GM12878 (cell line): ENCODE measurements at regions not wholly inside any gene's neighbourhood (a gene's known extent, or its start where the extent isn't known, plus 50 kb on each side); places are given as distances from the start of the nearest gene placed in this dataset.

ENCODE experiments used
- ATAC-seq: fragments of 200-7000 bp; cut with Tn5 transposase; 3 replicates; pipeline ENCODE4 v1.9.1; 2020; ENCODE audit warnings: mild to moderate bottlenecking, moderate library complexity
- BruUV-seq: library from RNA; stranded (reverse); fragments of 400-500 nt; replicated peaks from 2 replicates; lab custom pipeline; 2021; lab: Mats Ljungman, UMichigan
- CTCF ChIA-PET: fragments of 300-600 bp; sonication (Branson Sonifier 250); formaldehyde crosslinking; extraction: SDS; loops from one replicate; lab custom pipeline; 2021; ENCODE audit warnings: inconsistent platforms; lab: Yijun Ruan, JAX
- POLR2A ChIA-PET: fragments of 350-600 bp; formaldehyde crosslinking; extraction: SDS; loops from one replicate; lab custom pipeline; 2021; ENCODE audit warnings: inconsistent platforms; lab: Charles Lee
- RAD21 ChIA-PET: fragments of 300-600 bp; sonication (Branson Sonifier 250); formaldehyde crosslinking; loops from one replicate; lab custom pipeline; 2023; ENCODE audit warnings: antibody characterized with exemption; ENCODE audit not compliant: unreplicated experiment; lab: Charles Lee
- SMC1A ChIA-PET: fragments of 300-600 bp; sonication (Branson Sonifier 250); formaldehyde crosslinking; loops from one replicate; lab custom pipeline; 2023; ENCODE audit not compliant: unreplicated experiment, uncharacterized antibody; lab: Charles Lee
- DNase-seq: peaks from one replicate; pipeline ENCODE4 v3.0.0-alpha.2; 2011; ENCODE audit warnings: low read depth, low spot score
- FAIRE-seq: peaks from 3 replicates; lab custom pipeline; 2011; peaks lifted over from hg19 to GRCh38; lab: Jason Lieb, UNC
- H2AFZ ChIP-seq: 2 replicates; pipeline ENCODE4 v1.6.0; 2011; ENCODE audit warnings: low read depth, low read length, control low read depth; ENCODE audit not compliant: control insufficient read depth
- H3K27ac ChIP-seq: 2 replicates; pipeline ENCODE4 v1.5.1; 2011; ENCODE audit warnings: control low read depth; ENCODE audit not compliant: control insufficient read depth, insufficient read depth
- H3K27me3 ChIP-seq, 2 experiments: replicated peaks in 1 of 2; 2 replicates each; pipeline versions ENCODE4 v1.6.0 to v1.6.1; 2011; ENCODE audit warnings: low read length in 1 of 2; ENCODE audit not compliant: control insufficient read depth in 2 of 2, insufficient read depth in 2 of 2
- H3K36me3 ChIP-seq, 2 experiments: 2 replicates each; pipeline ENCODE4 v1.5.1; 2011; ENCODE audit warnings: low read length in 1 of 2; ENCODE audit not compliant: control insufficient read depth in 2 of 2, insufficient read depth in 2 of 2
- H3K4me1 ChIP-seq: 2 replicates; pipeline ENCODE4 v1.6.1; 2011; ENCODE audit warnings: mild to moderate bottlenecking, low read length, moderate library complexity, mixed read lengths; ENCODE audit not compliant: control insufficient read depth, insufficient read depth
- H3K4me2 ChIP-seq: 2 replicates; pipeline ENCODE4 v1.6.0; 2011; ENCODE audit warnings: control low read depth; ENCODE audit not compliant: control insufficient read depth, insufficient read depth
- H3K4me3 ChIP-seq: fragments of 200-600 bp; sonication (generic); 2 replicates; pipeline ENCODE4 v1.5.1; 2016
- H3K79me2 ChIP-seq: 2 replicates; pipeline ENCODE4 v1.6.0; 2011; ENCODE audit warnings: low read length; ENCODE audit not compliant: control insufficient read depth, insufficient read depth
- H3K9ac ChIP-seq: 2 replicates; pipeline ENCODE4 v1.8.0; 2011; ENCODE audit warnings: low read length, control low read depth, mixed read lengths; ENCODE audit not compliant: control insufficient read depth, insufficient read depth
- H3K9me3 ChIP-seq: replicated peaks from 3 replicates; pipeline ENCODE4 v1.5.1; 2011; ENCODE audit warnings: mild to moderate bottlenecking, low read length; ENCODE audit not compliant: control insufficient read depth, insufficient read depth
- H4K20me1 ChIP-seq: 2 replicates; pipeline ENCODE4 v1.6.0; 2011; ENCODE audit not compliant: control insufficient read depth, insufficient read depth
- STAT1 ChIP-seq: fragments of 450-650 bp; conservative IDR thresholded peaks from 2 replicates; pipeline ENCODE4 v1.6.1; 2014; ENCODE audit warnings: antibody characterized with exemption, mild to moderate bottlenecking
- YY1 ChIP-seq: IDR thresholded peaks from 2 replicates; pipeline ENCODE4 v1.6.1; 2011; ENCODE audit warnings: low read depth, mild to moderate bottlenecking, low read length
- WGBS: methylation state at CpG from one replicate; pipeline ENCODE4 v1.1.6; 2016; ENCODE audit warnings: low lambda C conversion rate; ENCODE audit not compliant: insufficient replicate concordance, insufficient coverage; ENCODE audit errors: missing lambda C conversion rate; 5-methylcytosine and 5-hydroxymethylcytosine counted together
- in situ Hi-C: fragments of 300-500 bp; cut with MboI; formaldehyde crosslinking; loops from 9 replicates; pipeline ENCODE4 v1.14.3; 2018; ENCODE audit warnings: mixed read lengths
- intact Hi-C: fragments of 100-400 bp; cut with micrococcal nuclease; formaldehyde crosslinking; loops from one replicate; pipeline ENCODE4 v1.14.2; 2022; ENCODE audit not compliant: unreplicated experiment
- TF ChIP-seq, protein P1 (sequence below), 3 experiments: IDR thresholded peaks in 2 of 3; conservative IDR thresholded peaks in 1 of 3; 2 replicates each; pipeline ENCODE4 v1.5.1; 2011; ENCODE audit warnings: low read depth in 3 of 3, low read length in 3 of 3, mild to moderate bottlenecking in 3 of 3, control low read depth in 2 of 3, moderate library complexity in 2 of 3, inconsistent platforms in 1 of 3, mixed read lengths in 1 of 3; ENCODE audit not compliant: control insufficient read depth in 2 of 3, insufficient read depth in 1 of 3; ENCODE audit errors: extremely low read depth in 1 of 3
- TF ChIP-seq, protein P2 (sequence below): fragments of 450-650 bp; formaldehyde crosslinking; IDR thresholded peaks from 2 replicates; pipeline ENCODE4 v1.4.0; 2022; ENCODE audit warnings: mild to moderate bottlenecking, moderate library complexity

DNA sequence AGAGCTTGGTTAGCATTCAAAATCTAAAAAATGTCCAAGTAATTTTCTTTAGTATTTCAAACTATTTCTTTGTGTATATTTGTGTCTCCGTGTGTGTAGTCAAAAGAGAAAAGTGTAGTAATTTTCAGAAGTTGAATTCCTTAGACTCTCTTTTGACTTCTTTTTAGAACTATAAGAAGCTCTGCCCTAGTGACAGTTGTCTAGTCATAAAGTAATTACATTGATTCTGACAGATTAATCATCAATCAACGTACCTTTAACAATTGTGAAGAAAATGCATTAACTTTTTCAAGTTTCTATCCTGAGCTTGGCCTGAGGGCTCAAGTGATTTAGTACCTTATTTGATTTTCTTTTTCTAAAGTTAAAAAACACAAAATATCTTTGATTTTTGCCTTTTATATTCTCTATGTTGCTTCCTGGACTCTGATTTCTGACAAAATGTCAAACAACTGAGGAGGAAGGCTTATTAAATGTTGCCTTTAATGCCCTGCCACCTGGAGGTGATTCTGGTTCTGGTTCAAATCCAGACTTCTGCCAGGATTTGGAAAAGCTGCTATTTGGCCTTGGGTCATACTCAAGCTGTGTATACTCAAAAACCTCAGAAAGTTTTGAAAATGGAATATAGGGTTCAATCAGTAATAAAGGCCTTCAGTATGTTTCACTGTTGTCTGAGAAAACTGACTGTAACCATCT, 653.6 kb downstream of the NSUN3 start:
- H3K79me2 ChIP-seq: no peaks in the 10 kb centered on the region
- RAD21 ChIA-PET: no interaction called here
- POLR2A ChIA-PET: no interaction called here
- no peak overlapping the region for H3K4me3 ChIP-seq
- no peaks in the 10 kb centered on the region for H3K27me3 ChIP-seq
- H4K20me1 ChIP-seq: no peaks in the 10 kb centered on the region
- no peaks in the 10 kb centered on the region for H3K4me1 ChIP-seq
- CTCF ChIA-PET: interaction anchor here (0.7 to 1.5 kb wide), 2 partner anchors 11 to 482 kb away, joined by 3 read pairs; no protein-coding TSS in a partner anchor
- no peaks in the 10 kb centered on the region for H3K36me3 ChIP-seq
- FAIRE-seq: no peak
- no peak for DNase-seq
- intact Hi-C loops (no loop called here), in situ Hi-C loops (no loop called here)
- H3K27ac ChIP-seq: no peak overlapping the region
- no peak for ATAC-seq
- H3K9me3 ChIP-seq: no peaks in the 10 kb centered on the region
- no peak overlapping the region for H3K9ac ChIP-seq
- WGBS: 2% methylated on average over 2 of the region's 2 CpGs
- SMC1A ChIA-PET: interaction anchor here (1.6 kb wide), 1 partner anchor 8 kb away, joined by 3 read pairs; no protein-coding TSS in a partner anchor
- TF ChIP-seq, protein P1, sequence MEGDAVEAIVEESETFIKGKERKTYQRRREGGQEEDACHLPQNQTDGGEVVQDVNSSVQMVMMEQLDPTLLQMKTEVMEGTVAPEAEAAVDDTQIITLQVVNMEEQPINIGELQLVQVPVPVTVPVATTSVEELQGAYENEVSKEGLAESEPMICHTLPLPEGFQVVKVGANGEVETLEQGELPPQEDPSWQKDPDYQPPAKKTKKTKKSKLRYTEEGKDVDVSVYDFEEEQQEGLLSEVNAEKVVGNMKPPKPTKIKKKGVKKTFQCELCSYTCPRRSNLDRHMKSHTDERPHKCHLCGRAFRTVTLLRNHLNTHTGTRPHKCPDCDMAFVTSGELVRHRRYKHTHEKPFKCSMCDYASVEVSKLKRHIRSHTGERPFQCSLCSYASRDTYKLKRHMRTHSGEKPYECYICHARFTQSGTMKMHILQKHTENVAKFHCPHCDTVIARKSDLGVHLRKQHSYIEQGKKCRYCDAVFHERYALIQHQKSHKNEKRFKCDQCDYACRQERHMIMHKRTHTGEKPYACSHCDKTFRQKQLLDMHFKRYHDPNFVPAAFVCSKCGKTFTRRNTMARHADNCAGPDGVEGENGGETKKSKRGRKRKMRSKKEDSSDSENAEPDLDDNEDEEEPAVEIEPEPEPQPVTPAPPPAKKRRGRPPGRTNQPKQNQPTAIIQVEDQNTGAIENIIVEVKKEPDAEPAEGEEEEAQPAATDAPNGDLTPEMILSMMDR (IDR thresholded peaks at IDR 0.05 in 2 of 3, conservative IDR thresholded peaks at IDR 0.05 in 1 of 3; ENCODE audit: control insufficient read depth in 2 of 3, extremely low read depth in 1 of 3, insufficient read depth in 1 of 3, low read depth in 3 of 3, low read length in 3 of 3): peak in 1 of 3 experiments; percentile 15; a peak in 1 of 6 replicates
- TF ChIP-seq, protein P2, sequence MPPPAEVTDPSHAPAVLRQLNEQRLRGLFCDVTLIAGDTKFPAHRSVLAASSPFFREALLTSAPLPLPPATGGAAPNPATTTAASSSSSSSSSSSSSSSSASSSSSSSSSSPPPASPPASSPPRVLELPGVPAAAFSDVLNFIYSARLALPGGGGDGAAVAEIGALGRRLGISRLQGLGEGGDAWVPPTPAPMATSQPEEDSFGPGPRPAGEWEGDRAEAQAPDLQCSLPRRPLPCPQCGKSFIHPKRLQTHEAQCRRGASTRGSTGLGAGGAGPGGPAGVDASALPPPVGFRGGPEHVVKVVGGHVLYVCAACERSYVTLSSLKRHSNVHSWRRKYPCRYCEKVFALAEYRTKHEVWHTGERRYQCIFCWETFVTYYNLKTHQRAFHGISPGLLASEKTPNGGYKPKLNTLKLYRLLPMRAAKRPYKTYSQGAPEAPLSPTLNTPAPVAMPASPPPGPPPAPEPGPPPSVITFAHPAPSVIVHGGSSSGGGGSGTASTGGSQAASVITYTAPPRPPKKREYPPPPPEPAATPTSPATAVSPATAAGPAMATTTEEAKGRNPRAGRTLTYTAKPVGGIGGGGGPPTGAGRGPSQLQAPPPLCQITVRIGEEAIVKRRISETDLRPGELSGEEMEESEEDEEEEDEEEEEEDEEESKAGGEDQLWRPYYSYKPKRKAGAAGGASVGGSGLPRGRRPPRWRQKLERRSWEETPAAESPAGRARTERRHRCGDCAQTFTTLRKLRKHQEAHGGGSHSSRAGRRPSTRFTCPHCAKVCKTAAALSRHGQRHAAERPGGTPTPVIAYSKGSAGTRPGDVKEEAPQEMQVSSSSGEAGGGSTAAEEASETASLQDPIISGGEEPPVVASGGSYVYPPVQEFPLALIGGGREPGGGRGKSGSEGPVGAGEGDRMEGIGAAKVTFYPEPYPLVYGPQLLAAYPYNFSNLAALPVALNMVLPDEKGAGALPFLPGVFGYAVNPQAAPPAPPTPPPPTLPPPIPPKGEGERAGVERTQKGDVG (CRISPR knock-in tag): no peak
- TF ChIP-seq STAT1: no peak
- TF ChIP-seq YY1: no peak
- no peak overlapping the region for H2AFZ ChIP-seq
- no peak overlapping the region for H3K4me2 ChIP-seq
- BruUV-seq: no TSS peak
